GM12878 (cell line): ENCODE measurements at regions not wholly inside any gene's neighbourhood (a gene's known extent, or its start where the extent isn't known, plus 50 kb on each side); places are given as distances from the start of the nearest gene placed in this dataset.

ENCODE experiments used
- ATAC-seq: fragments of 200-7000 bp; cut with Tn5 transposase; 3 replicates; pipeline ENCODE4 v1.9.1; 2020; ENCODE audit warnings: mild to moderate bottlenecking, moderate library complexity
- BruUV-seq: library from RNA; stranded (reverse); fragments of 400-500 nt; replicated peaks from 2 replicates; lab custom pipeline; 2021; lab: Mats Ljungman, UMichigan
- CTCF ChIA-PET: fragments of 300-600 bp; sonication (Branson Sonifier 250); formaldehyde crosslinking; extraction: SDS; loops from one replicate; lab custom pipeline; 2021; ENCODE audit warnings: inconsistent platforms; lab: Yijun Ruan, JAX
- POLR2A ChIA-PET: fragments of 350-600 bp; formaldehyde crosslinking; extraction: SDS; loops from one replicate; lab custom pipeline; 2021; ENCODE audit warnings: inconsistent platforms; lab: Charles Lee
- RAD21 ChIA-PET: fragments of 300-600 bp; sonication (Branson Sonifier 250); formaldehyde crosslinking; loops from one replicate; lab custom pipeline; 2023; ENCODE audit warnings: antibody characterized with exemption; ENCODE audit not compliant: unreplicated experiment; lab: Charles Lee
- SMC1A ChIA-PET: fragments of 300-600 bp; sonication (Branson Sonifier 250); formaldehyde crosslinking; loops from one replicate; lab custom pipeline; 2023; ENCODE audit not compliant: unreplicated experiment, uncharacterized antibody; lab: Charles Lee
- DNase-seq: peaks from one replicate; pipeline ENCODE4 v3.0.0-alpha.2; 2011; ENCODE audit warnings: low read depth, low spot score
- FAIRE-seq: peaks from 3 replicates; lab custom pipeline; 2011; peaks lifted over from hg19 to GRCh38; lab: Jason Lieb, UNC
- H2AFZ ChIP-seq: 2 replicates; pipeline ENCODE4 v1.6.0; 2011; ENCODE audit warnings: low read depth, low read length, control low read depth; ENCODE audit not compliant: control insufficient read depth
- H3K27ac ChIP-seq: 2 replicates; pipeline ENCODE4 v1.5.1; 2011; ENCODE audit warnings: control low read depth; ENCODE audit not compliant: control insufficient read depth, insufficient read depth
- H3K27me3 ChIP-seq, 2 experiments: replicated peaks in 1 of 2; 2 replicates each; pipeline versions ENCODE4 v1.6.0 to v1.6.1; 2011; ENCODE audit warnings: low read length in 1 of 2; ENCODE audit not compliant: control insufficient read depth in 2 of 2, insufficient read depth in 2 of 2
- H3K36me3 ChIP-seq, 2 experiments: 2 replicates each; pipeline ENCODE4 v1.5.1; 2011; ENCODE audit warnings: low read length in 1 of 2; ENCODE audit not compliant: control insufficient read depth in 2 of 2, insufficient read depth in 2 of 2
- H3K4me1 ChIP-seq: 2 replicates; pipeline ENCODE4 v1.6.1; 2011; ENCODE audit warnings: mild to moderate bottlenecking, low read length, moderate library complexity, mixed read lengths; ENCODE audit not compliant: control insufficient read depth, insufficient read depth
- H3K4me2 ChIP-seq: 2 replicates; pipeline ENCODE4 v1.6.0; 2011; ENCODE audit warnings: control low read depth; ENCODE audit not compliant: control insufficient read depth, insufficient read depth
- H3K4me3 ChIP-seq: fragments of 200-600 bp; sonication (generic); 2 replicates; pipeline ENCODE4 v1.5.1; 2016
- H3K79me2 ChIP-seq: 2 replicates; pipeline ENCODE4 v1.6.0; 2011; ENCODE audit warnings: low read length; ENCODE audit not compliant: control insufficient read depth, insufficient read depth
- H3K9ac ChIP-seq: 2 replicates; pipeline ENCODE4 v1.8.0; 2011; ENCODE audit warnings: low read length, control low read depth, mixed read lengths; ENCODE audit not compliant: control insufficient read depth, insufficient read depth
- H3K9me3 ChIP-seq: replicated peaks from 3 replicates; pipeline ENCODE4 v1.5.1; 2011; ENCODE audit warnings: mild to moderate bottlenecking, low read length; ENCODE audit not compliant: control insufficient read depth, insufficient read depth
- H4K20me1 ChIP-seq: 2 replicates; pipeline ENCODE4 v1.6.0; 2011; ENCODE audit not compliant: control insufficient read depth, insufficient read depth
- BCL11A ChIP-seq: IDR thresholded peaks from 2 replicates; pipeline ENCODE4 v1.6.1; 2011; ENCODE audit warnings: low read depth, low read length
- CHD1 ChIP-seq: IDR thresholded peaks from 2 replicates; pipeline ENCODE4 v1.6.1; 2012; ENCODE audit warnings: low read depth, low read length, improper control_type of control experiment
- FOXK2 ChIP-seq: fragments of 450-650 bp; IDR thresholded peaks from 2 replicates; pipeline ENCODE4 v1.6.1; 2017; ENCODE audit warnings: mild to moderate bottlenecking, moderate library complexity
- GABPA ChIP-seq: IDR thresholded peaks from 2 replicates; pipeline ENCODE4 v1.6.1; 2014; ENCODE audit warnings: antibody characterized with exemption, low read depth, mild to moderate bottlenecking, inconsistent platforms
- IKZF1 ChIP-seq: fragments of 450-650 bp; conservative IDR thresholded peaks from 2 replicates; pipeline ENCODE4 v1.6.1; 2017; ENCODE audit warnings: antibody characterized with exemption, mild to moderate bottlenecking
- IRF3 ChIP-seq: fragments of 450-650 bp; IDR thresholded peaks from 2 replicates; pipeline ENCODE4 v1.6.1; 2014; ENCODE audit warnings: mild to moderate bottlenecking
- KAT2A ChIP-seq: conservative IDR thresholded peaks from 2 replicates; pipeline ENCODE4 v1.6.1; 2011; ENCODE audit warnings: low read depth, low read length; ENCODE audit not compliant: control insufficient read depth
- KDM1A ChIP-seq: fragments of 200-600 bp; sonication (generic); IDR thresholded peaks from 2 replicates; pipeline ENCODE4 v1.6.1; 2016; ENCODE audit warnings: borderline replicate concordance
- MAX ChIP-seq: IDR thresholded peaks from 2 replicates; pipeline ENCODE4 v1.6.1; 2012; ENCODE audit warnings: low read depth, low read length, improper control_type of control experiment
- NFYA ChIP-seq: IDR thresholded peaks from 2 replicates; pipeline ENCODE4 v1.6.1; 2011; ENCODE audit warnings: low read depth, mild to moderate bottlenecking, low read length, improper control_type of control experiment, borderline replicate concordance
- NR2C1 ChIP-seq: fragments of 450-650 bp; IDR thresholded peaks from 2 replicates; pipeline ENCODE4 v1.6.1; 2017; ENCODE audit warnings: antibody characterized with exemption, mild to moderate bottlenecking, moderate library complexity
- PML ChIP-seq: IDR thresholded peaks from 2 replicates; pipeline ENCODE4 v1.6.1; 2012; ENCODE audit warnings: low read length, inconsistent platforms
- POLR2A ChIP-seq: IDR thresholded peaks from 2 replicates; pipeline ENCODE4 v1.6.1; 2011; ENCODE audit warnings: low read depth, mild to moderate bottlenecking, low read length
- POLR2AphosphoS2 ChIP-seq: IDR thresholded peaks from 2 replicates; pipeline ENCODE4 v1.6.1; 2011; ENCODE audit warnings: low read depth, mild to moderate bottlenecking, low read length, improper control_type of control experiment, moderate library complexity
- POU2F2 ChIP-seq: IDR thresholded peaks from 3 replicates; pipeline ENCODE4 v1.6.1; 2011; ENCODE audit warnings: low read depth, mild to moderate bottlenecking, low read length, borderline replicate concordance
- RAD21 ChIP-seq: IDR thresholded peaks from 2 replicates; pipeline ENCODE4 v1.6.1; 2011; ENCODE audit warnings: mild to moderate bottlenecking, low read depth, low read length, moderate library complexity; ENCODE audit not compliant: insufficient read depth
- SMAD1 ChIP-seq: fragments of 450-650 bp; IDR thresholded peaks from 2 replicates; pipeline ENCODE4 v1.6.1; 2018; ENCODE audit warnings: mild to moderate bottlenecking, low read depth; ENCODE audit not compliant: partially characterized antibody
- STAT3 ChIP-seq: IDR thresholded peaks from 2 replicates; pipeline ENCODE4 v1.6.1; 2011; ENCODE audit warnings: low read depth, low read length, improper control_type of control experiment
- USF2 ChIP-seq: IDR thresholded peaks from 2 replicates; pipeline ENCODE4 v1.6.1; 2011; ENCODE audit warnings: low read depth, low read length, improper control_type of control experiment, borderline replicate concordance
- WGBS: methylation state at CpG from one replicate; pipeline ENCODE4 v1.1.6; 2016; ENCODE audit warnings: low lambda C conversion rate; ENCODE audit not compliant: insufficient replicate concordance, insufficient coverage; ENCODE audit errors: missing lambda C conversion rate; 5-methylcytosine and 5-hydroxymethylcytosine counted together
- in situ Hi-C: fragments of 300-500 bp; cut with MboI; formaldehyde crosslinking; loops from 9 replicates; pipeline ENCODE4 v1.14.3; 2018; ENCODE audit warnings: mixed read lengths
- intact Hi-C: fragments of 100-400 bp; cut with micrococcal nuclease; formaldehyde crosslinking; loops from one replicate; pipeline ENCODE4 v1.14.2; 2022; ENCODE audit not compliant: unreplicated experiment

GRCh38 chr15:53256043-53256442, 465.9 kb upstream of the ONECUT1 start:
- Histone ChIP-seq H3K27me3 (no peaks in the 10 kb centered on the region), H3K79me2 (no peaks in the 10 kb centered on the region), H3K4me2 (no peak overlapping the region), H4K20me1 (no peaks in the 10 kb centered on the region), H3K4me1 (no peaks in the 10 kb centered on the region), H3K9ac (no peak overlapping the region), H3K9me3 (no peaks in the 10 kb centered on the region), H3K27ac (no peak overlapping the region), H3K36me3 (no peaks in the 10 kb centered on the region), H3K4me3 (no peak overlapping the region), H2AFZ (no peak overlapping the region)
- no TSS peak for BruUV-seq
- TF ChIP-seq NR2C1 (no peak), GABPA (no peak), IRF3 (no peak), CHD1 (no peak), BCL11A (no peak), KAT2A (no peak), USF2 (no peak), KDM1A (no peak), FOXK2 (no peak), RAD21 (no peak), NFYA (no peak), STAT3 (no peak), MAX (no peak), PML (no peak), POLR2A (no peak), IKZF1 (no peak), POU2F2 (no peak), POLR2AphosphoS2 (no peak), SMAD1 (no peak)
- DNase-seq: no peak
- intact Hi-C loops: no loop called here
- WGBS: 57% methylated on average over 6 of the region's 6 CpGs
- no peak for FAIRE-seq
- RAD21 ChIA-PET: no interaction called here
- SMC1A ChIA-PET: no interaction called here
- CTCF ChIA-PET: no interaction called here
- POLR2A ChIA-PET: no interaction called here
- no peak for ATAC-seq
- in situ Hi-C loops: no loop called here
